ENCODE measurements at regions not wholly inside any gene's neighbourhood (a gene's known extent, or its start where the extent isn't known, plus 50 kb on each side); places are given as distances from the start of the nearest gene placed in this dataset.

DNA sequence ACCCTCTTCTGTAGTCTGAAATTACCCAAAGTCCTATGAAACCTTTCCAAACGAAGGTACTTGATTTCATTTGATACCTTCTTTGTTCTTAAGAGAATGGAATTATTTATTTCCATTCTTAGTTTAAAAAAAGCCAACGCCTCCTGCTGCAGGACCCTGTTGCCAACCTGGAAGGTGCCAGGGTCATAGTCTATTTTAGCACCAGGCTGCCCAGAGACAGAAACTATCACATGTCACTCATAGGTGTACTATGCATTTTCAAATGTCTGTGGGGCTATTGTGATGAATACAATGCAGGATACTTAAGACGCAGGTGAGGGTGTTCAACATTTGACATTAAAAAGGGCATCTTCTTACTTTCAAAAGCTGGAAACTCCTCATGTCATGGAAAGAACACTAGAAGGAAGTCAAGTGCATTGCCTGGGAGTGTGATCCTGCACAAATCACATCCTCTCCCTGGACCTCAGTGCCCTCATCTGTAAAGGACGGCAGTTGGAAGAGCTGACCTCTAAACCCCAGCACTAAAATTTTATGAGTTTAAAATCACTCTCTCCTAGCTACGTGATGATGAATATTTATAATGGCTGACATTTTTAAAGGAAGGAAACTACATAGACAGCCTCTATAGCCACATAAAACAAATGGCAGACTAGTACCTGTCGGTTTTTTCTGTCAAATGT, 107.3 kb upstream of the SYT6 start:
- no peak for DNase-seq (ENCODE audit: low read depth)
- no peak overlapping the region for H3K4me3 ChIP-seq (ENCODE audit: low read depth, low read length)
- no peak for TF ChIP-seq CTCF (IDR thresholded peaks at IDR 0.05; ENCODE audit: insufficient read depth, low read depth, low read length)

GRCh38 chr1:114259511-114260160, 106.0 kb upstream of the SYT6 start:
- H3K4me3 ChIP-seq (ENCODE audit: low read depth, low read length): no peak overlapping the region
- no peak for DNase-seq (ENCODE audit: low read depth)
- TF ChIP-seq CTCF (IDR thresholded peaks at IDR 0.05; ENCODE audit: insufficient read depth, low read depth, low read length): no peak

DNA sequence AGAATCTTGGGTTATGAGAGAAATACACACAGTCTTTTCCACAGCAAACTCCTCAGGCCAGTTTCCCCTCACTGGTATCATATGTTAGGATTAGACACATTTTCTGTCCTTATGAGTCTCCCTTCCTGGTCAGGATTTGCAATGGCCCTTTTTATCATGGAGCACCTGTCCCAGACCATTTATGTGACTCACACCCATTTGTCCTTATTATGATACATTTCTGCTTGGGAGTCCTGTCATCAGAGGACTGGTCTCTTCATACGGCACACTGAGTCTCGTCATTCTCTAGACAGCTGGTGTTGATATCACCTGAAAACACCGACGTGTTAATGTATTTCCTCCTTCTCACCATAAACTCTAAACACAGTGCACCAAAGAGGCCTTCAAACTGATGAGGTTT, 105.0 kb upstream of the SYT6 start:
- no peak for DNase-seq (ENCODE audit: low read depth)
- no peak for TF ChIP-seq CTCF (IDR thresholded peaks at IDR 0.05; ENCODE audit: insufficient read depth, low read depth, low read length)
- H3K4me3 ChIP-seq (ENCODE audit: low read depth, low read length): no peak overlapping the region

DNA sequence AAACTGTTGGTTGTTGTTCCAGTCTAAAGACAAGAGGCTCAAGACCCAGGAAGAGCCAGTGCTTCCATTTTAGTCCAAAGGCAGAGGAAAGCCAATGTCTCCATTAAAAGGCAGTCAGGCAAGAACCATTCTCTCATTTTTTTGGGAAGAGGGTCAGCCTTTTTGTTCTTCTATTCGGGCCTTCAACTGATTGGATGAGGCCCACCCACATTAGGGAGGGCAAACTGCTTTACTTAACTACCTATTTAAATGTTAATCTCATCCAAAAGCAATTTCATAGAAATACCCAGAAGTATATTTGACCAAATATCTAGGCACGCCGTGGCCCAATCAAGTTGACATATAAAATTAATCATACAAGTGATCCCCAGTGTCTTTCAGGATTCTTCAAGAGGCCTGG, 104.4 kb upstream of the SYT6 start:
- no peak for TF ChIP-seq CTCF (IDR thresholded peaks at IDR 0.05; ENCODE audit: insufficient read depth, low read depth, low read length)
- H3K4me3 ChIP-seq (ENCODE audit: low read depth, low read length): no peak overlapping the region
- DNase-seq (ENCODE audit: low read depth): no peak

- no peak for TF ChIP-seq CTCF (IDR thresholded peaks at IDR 0.05; ENCODE audit: insufficient read depth, low read depth, low read length)
- no peak for DNase-seq (ENCODE audit: low read depth)
- no peak overlapping the region for H3K4me3 ChIP-seq (ENCODE audit: low read depth, low read length)
Measured at GRCh38 chr1:114257554-114257953, 103.9 kb upstream of the SYT6 start.

DNA sequence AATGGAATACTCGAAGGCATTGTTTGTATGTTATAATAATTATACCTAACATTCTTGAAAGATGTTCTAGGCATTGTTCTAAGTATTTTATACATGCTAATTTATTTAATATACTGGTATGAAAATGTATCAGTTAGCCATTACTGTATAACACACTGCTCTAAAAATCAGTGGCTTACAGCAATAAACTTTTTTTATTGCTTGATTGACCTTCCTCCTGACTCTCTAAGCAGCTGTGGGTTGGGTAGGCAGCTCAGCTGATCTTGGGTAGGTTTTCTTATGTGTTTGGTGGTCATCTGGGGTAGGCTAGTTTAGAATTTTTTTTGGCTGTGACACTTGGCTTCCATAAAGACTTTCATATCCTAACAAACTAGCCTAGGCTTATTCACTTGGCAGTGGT, 100.2 kb upstream of the SYT6 start:
- TF ChIP-seq CTCF (IDR thresholded peaks at IDR 0.05; ENCODE audit: insufficient read depth, low read depth, low read length): no peak
- no peak for DNase-seq (ENCODE audit: low read depth)
- H3K4me3 ChIP-seq (ENCODE audit: low read depth, low read length): no peak overlapping the region

DNA sequence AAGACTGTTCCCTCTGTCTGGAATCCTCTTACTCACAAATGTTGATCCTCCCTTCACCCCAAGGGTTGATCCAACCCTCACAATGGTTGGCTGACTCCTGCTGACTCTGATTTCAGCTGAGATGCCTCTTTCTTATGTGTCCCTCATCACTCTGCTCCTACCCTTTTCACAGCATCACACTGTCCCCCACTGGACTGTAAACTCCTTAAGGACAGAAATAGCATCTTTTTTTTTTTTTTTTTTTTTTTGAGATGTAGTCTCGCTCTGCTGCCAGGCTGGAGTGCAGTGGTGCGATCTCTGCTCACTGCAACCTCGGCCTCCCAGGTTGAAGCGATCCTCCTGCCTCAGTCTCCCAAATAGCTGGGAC, 97.9 kb upstream of the SYT6 start:
- DNase-seq (ENCODE audit: low read depth): no peak
- no peak for TF ChIP-seq CTCF (IDR thresholded peaks at IDR 0.05; ENCODE audit: insufficient read depth, low read depth, low read length)
- H3K4me3 ChIP-seq (ENCODE audit: low read depth, low read length): no peak overlapping the region

Measured in fibroblast of villous mesenchyme (primary cell).